Suprapubic skin (tissue), 4 donors: ENCODE measurements at regions not wholly inside any gene's neighbourhood (a gene's known extent, or its start where the extent isn't known, plus 50 kb on each side); places are given as distances from the start of the nearest gene placed in this dataset.

Experiments
- POLR2A ChIP-seq, 2 donors: fragments of 450-650 bp; IDR thresholded peaks; one replicate each; pipeline ENCODE4 v1.6.1; 2017; ENCODE audit warnings: antibody characterized with exemption in 2 of 2, mild to moderate bottlenecking in 2 of 2, moderate library complexity in 2 of 2
- POLR2AphosphoS5 ChIP-seq, 3 donors: sonication (generic); formaldehyde crosslinking; IDR thresholded peaks; one replicate each; pipeline ENCODE4 v1.6.1; 2017; ENCODE audit warnings: antibody characterized with exemption in 3 of 3

DNA sequence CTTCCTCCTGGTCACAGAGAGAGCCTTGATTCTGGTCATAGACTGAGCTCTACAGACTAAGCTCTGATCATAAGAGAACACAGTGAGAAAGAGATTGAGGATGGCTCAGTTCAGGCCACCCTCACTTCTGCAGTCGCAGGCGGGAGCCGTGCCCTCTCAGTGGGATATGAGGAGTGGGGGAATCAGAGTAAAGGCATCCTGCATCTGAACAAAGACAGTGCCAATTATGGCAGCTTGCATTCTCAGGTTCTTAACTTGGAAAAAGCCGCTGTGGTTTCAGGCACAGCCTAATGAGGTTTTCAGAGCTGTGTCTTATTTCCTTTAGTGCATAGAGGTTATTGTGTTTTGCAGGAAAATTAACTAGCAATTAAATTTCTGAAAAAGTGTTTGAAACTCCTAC lies 134.4 kb upstream of the NLRP1 start:
- TF ChIP-seq POLR2A (IDR thresholded peaks at IDR 0.05) (no peak), POLR2AphosphoS5 (IDR thresholded peaks at IDR 0.05) (no peak)
